Smooth muscle cell (in vitro differentiated cells): ENCODE measurements at regions not wholly inside any gene's neighbourhood (a gene's known extent, or its start where the extent isn't known, plus 50 kb on each side); places are given as distances from the start of the nearest gene placed in this dataset.

ENCODE experiments used
- DNase-seq: peaks from one replicate; lab custom pipeline; 2025; ENCODE audit not compliant: unreplicated experiment; lab: John Stamatoyannopoulos, UW
- H2AFZ ChIP-seq: fragments of 200-600 bp; sonication (generic); 2 replicates; pipeline ENCODE4 v1.6.0; 2016; ENCODE audit warnings: antibody characterized with exemption, low read depth, mild to moderate bottlenecking
- H3F3A ChIP-seq: fragments of 200-600 bp; sonication (generic); 2 replicates; pipeline ENCODE4 v1.6.0; 2017; ENCODE audit warnings: antibody characterized with exemption, low read depth
- H3K27ac ChIP-seq: fragments of 200-600 bp; sonication (generic); 2 replicates; pipeline ENCODE4 v1.5.1; 2016; ENCODE audit warnings: low read depth, mild to moderate bottlenecking
- H3K27me3 ChIP-seq: fragments of 200-600 bp; sonication (generic); 2 replicates; pipeline ENCODE4 v1.6.1; 2016; ENCODE audit warnings: low read depth, mild to moderate bottlenecking
- H3K36me3 ChIP-seq: fragments of 200-600 bp; sonication (generic); 2 replicates; pipeline ENCODE4 v1.5.1; 2016; ENCODE audit warnings: low read depth
- H3K4me1 ChIP-seq: fragments of 200-600 bp; sonication (generic); 2 replicates; pipeline ENCODE4 v1.5.1; 2016; ENCODE audit warnings: low read depth
- H3K4me2 ChIP-seq: fragments of 200-600 bp; sonication (generic); 2 replicates; pipeline ENCODE4 v1.6.0; 2016; ENCODE audit warnings: mild to moderate bottlenecking
- H3K4me3 ChIP-seq: fragments of 200-600 bp; sonication (generic); 2 replicates; pipeline ENCODE4 v1.5.1; 2016; ENCODE audit warnings: mild to moderate bottlenecking
- H3K79me2 ChIP-seq: fragments of 200-600 bp; sonication (generic); 2 replicates; pipeline ENCODE4 v1.6.0; 2016; ENCODE audit warnings: low read depth, mild to moderate bottlenecking
- H3K9ac ChIP-seq: fragments of 200-600 bp; sonication (generic); 2 replicates; pipeline ENCODE4 v1.6.0; 2016; ENCODE audit warnings: low read depth
- H3K9me3 ChIP-seq: fragments of 200-600 bp; sonication (generic); replicated peaks from 2 replicates; pipeline ENCODE4 v1.5.1; 2016; ENCODE audit warnings: low read depth
- H4K20me1 ChIP-seq: fragments of 200-600 bp; sonication (generic); 2 replicates; pipeline ENCODE4 v1.6.0; 2016; ENCODE audit warnings: low read depth
- CTCF ChIP-seq: fragments of 200-600 bp; sonication (generic); IDR thresholded peaks from 2 replicates; pipeline ENCODE4 v1.5.1; 2017; ENCODE audit warnings: borderline replicate concordance, mild to moderate bottlenecking, antibody characterized with exemption; ENCODE audit not compliant: insufficient read depth, poor library complexity, severe bottlenecking
- WGBS: methylation state at CpG from one replicate; pipeline ENCODE4 v1.1.7; 2016; ENCODE audit warnings: low lambda C conversion rate; 5-methylcytosine and 5-hydroxymethylcytosine counted together

DNA sequence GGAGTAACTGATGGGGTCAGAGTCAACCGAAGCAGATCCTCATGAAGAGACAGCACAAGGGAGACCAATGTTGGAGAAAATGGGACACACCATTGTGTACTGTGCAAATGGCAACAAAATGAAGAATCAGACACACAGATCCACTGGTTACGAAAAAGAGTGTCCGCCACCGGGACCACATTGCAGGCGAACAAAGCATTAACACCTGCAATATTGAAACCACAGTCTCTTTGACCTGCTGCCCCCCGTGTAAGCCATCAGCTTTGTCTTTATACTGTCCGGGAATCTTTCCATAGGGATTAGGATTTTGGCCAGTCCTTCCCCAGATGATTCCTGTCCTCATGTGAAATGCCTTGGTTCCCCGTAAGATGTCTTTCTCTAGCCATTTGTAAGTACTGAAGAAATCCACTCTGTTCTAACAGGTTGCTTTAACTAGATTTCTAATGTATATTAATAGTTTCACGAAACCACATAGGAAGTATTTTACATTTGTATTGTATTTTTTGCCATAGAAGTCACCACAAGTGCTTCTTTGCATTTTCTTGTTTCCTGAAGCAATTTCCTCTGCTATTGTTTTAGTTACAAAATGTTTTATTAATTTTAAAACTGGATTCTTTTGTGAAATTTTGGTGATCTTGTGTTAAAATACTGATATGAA is 140.8 kb upstream of the NFE2L3 start:
- Histone ChIP-seq H3F3A (no peaks in the 10 kb centered on the region), H3K27me3 (peaks cover 3% of the 10 kb centered on the region), H3K36me3 (no peaks in the 10 kb centered on the region), H3K9ac (no peak overlapping the region), H3K4me2 (no peak overlapping the region), H3K4me3 (no peak overlapping the region), H3K79me2 (no peaks in the 10 kb centered on the region), H2AFZ (no peak overlapping the region), H4K20me1 (no peaks in the 10 kb centered on the region), H3K4me1 (no peaks in the 10 kb centered on the region), H3K9me3 (no peaks in the 10 kb centered on the region), H3K27ac (no peak overlapping the region)
- DNase-seq: no peak
- TF ChIP-seq CTCF: no peak
- WGBS: 94% methylated on average over 9 of the region's 9 CpGs

GRCh38 chr7:26013551-26014083 is 138.4 kb upstream of the NFE2L3 start:
- WGBS: 87% methylated on average over 9 of the region's 9 CpGs
- Histone ChIP-seq H3K9ac (no peak overlapping the region), H3K9me3 (no peaks in the 10 kb centered on the region), H4K20me1 (no peaks in the 10 kb centered on the region), H3K4me3 (no peak overlapping the region), H3K79me2 (no peaks in the 10 kb centered on the region), H3K27ac (no peak overlapping the region), H3K4me1 (no peaks in the 10 kb centered on the region), H3K27me3 (peaks cover 3% of the 10 kb centered on the region), H3K36me3 (no peaks in the 10 kb centered on the region), H3K4me2 (no peak overlapping the region), H2AFZ (no peak overlapping the region), H3F3A (no peaks in the 10 kb centered on the region)
- DNase-seq: no peak
- TF ChIP-seq CTCF: no peak

GRCh38 chr7:26022982-26023381 is 129.0 kb upstream of the NFE2L3 start:
- Histone ChIP-seq H3K4me1 (no peaks in the 10 kb centered on the region), H3K79me2 (no peaks in the 10 kb centered on the region), H3K9me3 (no peaks in the 10 kb centered on the region), H3K27me3 (peaks cover 9% of the 10 kb centered on the region), H3K4me2 (no peak overlapping the region), H3K27ac (no peak overlapping the region), H3K9ac (no peak overlapping the region), H2AFZ (no peak overlapping the region), H3K36me3 (no peaks in the 10 kb centered on the region), H3F3A (no peaks in the 10 kb centered on the region), H4K20me1 (no peaks in the 10 kb centered on the region), H3K4me3 (no peak overlapping the region)
- WGBS: 50% methylated on average over 3 of the region's 3 CpGs
- TF ChIP-seq CTCF: no peak
- no peak for DNase-seq

- H3K79me2 ChIP-seq: no peaks in the 10 kb centered on the region
- no peak for TF ChIP-seq CTCF
- no peaks in the 10 kb centered on the region for H3K27me3 ChIP-seq
- H3F3A ChIP-seq: no peaks in the 10 kb centered on the region
- H3K9me3 ChIP-seq: no peaks in the 10 kb centered on the region
- no peak overlapping the region for H3K9ac ChIP-seq
- H3K4me1 ChIP-seq: no peaks in the 10 kb centered on the region
- no peaks in the 10 kb centered on the region for H4K20me1 ChIP-seq
- no peak overlapping the region for H3K4me3 ChIP-seq
- no peak for DNase-seq
- no peak overlapping the region for H3K4me2 ChIP-seq
- H2AFZ ChIP-seq: no peak overlapping the region
- H3K27ac ChIP-seq: no peak overlapping the region
- no peaks in the 10 kb centered on the region for H3K36me3 ChIP-seq
- WGBS: 95% methylated on average over 3 of the region's 3 CpGs
Observed at GRCh38 chr7:26029911-26030310, 122.1 kb upstream of the NFE2L3 start.
